CD4-positive, alpha-beta T cell treated with Interleukin-17A for 1 hour (primary cell): ENCODE measurements at regions not wholly inside any gene's neighbourhood (a gene's known extent, or its start where the extent isn't known, plus 50 kb on each side); places are given as distances from the start of the nearest gene placed in this dataset.
A peak's percentile ranks its signal among the peaks of the same experiment; 100 is the strongest.
"Not testable (repeated sequence)": the region's sequence is repeated elsewhere in the genome, so short reads cannot be mapped to it uniquely, and the experiment has no call there.

Experiments
- DNase-seq: peaks from one replicate; pipeline ENCODE4 v3.0.0-alpha.2; 2020

DNA sequence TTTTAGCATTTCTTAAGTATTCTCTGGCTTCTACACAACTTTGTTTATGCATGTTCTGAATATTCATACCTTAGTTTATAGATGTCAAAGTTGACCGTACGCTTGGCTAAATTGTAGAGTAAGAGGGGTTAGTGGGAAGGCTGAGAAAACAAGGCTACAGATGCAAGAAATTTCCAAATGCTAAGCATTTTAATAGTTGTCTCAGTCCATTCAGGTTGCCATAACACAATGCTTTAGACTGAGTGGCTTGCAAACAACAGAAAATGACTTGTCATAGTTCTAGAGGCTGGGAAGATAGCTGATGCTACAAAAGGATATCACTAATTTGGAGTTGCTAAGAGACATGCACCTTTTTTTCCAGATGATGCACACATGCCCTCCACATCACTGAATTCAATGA lies 53.0 kb upstream of the C1QTNF3 start:
- not testable (repeated sequence) for DNase-seq

DNA sequence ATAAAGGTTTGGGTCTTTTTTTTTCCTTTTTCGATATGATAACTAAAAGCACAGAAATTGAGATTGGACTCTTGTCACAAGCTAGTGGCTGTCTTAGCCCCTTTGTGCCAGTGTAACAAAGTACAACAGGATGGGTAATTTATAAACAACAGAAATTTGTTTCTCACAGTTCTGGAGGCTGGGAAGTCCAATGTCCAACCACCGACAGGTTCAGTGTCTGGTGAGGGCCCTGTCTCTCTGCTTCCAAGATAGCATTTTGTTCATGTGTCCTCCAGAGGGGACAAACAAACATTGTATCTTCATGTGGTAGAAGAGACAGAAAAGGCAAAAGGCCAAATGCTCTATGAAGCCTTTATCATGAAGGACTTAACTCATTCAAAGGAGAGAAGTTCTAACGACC lies 56.9 kb upstream of the C1QTNF3 start:
- not testable (repeated sequence) for DNase-seq

DNA sequence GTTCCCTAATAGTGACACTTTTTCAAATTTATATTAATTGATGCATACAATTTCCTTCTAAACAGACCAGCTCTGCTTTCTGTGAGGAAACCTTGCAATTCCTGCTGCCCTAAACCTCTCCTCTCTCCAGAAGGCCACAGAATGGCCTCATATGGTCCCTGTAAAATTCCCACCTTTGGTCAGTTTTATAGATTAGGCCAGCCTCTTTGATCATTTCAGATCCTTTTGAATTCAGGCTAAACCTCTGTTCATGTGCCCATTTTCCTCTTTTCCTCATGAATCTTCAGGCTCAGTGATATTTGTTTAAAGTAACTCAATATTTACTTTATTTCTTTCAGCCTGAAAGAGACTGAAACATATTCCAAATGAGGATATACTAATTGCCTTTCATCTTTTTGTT lies 58.6 kb upstream of the C1QTNF3 start:
- DNase-seq: not testable (repeated sequence)

DNA sequence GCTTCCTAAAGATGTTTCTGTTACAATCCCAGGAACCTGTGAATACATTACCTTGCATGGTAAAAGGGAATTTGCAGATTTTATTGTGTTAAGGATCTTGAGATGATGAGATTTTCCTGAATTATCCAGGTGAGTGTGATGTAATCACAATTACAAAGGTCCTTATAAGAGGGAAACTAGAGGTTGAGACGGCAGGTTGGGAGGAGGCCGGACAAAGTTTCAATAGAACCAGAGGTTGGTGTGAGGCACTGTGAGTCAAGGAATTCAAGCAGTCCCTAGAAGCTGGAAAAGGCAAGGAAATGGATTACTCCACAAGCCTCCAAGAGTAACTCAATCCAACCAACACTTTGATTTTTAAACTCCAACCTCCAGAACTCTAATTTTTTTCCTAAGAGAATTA lies 65.9 kb upstream of the C1QTNF3 start:
- not testable (repeated sequence) for DNase-seq

DNA sequence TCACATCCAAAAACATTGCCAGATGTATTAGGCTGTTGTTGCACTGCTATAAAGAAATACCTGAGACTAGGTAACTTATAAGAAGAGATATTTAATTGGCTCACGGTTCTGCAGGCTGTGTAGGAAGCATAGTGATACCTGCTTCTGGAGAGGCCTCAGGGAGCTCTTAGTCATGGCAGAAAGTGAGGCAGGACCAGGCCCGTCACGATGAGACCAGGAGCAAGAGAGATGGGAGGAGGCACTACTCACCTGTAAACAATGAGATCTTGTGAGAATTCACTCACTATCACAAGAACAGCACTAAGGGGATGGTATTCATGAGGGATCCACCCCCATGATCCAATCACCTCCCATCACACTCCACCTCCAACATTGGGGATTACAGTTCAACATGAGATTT lies 81.3 kb upstream of the C1QTNF3 start:
- DNase-seq: not testable (repeated sequence)

DNA sequence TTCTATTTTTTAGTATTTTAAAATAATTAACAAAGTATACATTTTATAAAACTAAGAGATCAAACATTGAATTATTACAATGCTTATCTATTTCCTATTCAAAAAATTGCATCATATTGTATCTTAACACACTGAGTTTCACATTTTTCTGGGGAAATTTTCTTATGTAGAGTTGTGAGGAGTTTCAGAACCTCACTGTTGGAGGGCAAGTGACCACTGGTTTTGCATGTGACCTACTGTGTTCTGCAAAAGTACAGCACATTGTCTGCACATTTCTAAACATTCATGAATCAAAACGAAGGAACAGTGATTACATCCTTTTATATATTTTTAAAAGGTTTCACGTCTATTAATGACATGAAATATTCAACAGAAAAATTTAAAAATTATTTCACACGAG lies 82.3 kb upstream of the C1QTNF3 start:
- not testable (repeated sequence) for DNase-seq

DNA sequence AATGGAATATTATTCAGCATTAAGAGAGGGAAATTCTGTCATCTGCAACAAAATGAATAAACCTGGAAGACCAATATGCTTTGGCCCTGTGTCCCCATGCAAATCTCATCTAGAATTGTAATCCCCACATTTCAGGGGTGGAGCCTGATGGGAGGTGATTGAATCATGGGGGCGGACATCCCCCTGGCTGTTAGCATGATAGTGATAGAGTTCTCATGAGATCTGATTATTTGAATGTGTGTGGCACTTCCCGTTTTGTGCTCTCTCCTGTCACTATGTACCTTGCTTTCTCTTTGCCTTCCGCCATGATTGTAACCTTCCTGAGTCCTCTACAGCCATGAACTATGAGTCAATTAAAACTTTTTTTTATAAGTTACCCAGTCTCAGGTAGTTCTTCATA lies 83.7 kb upstream of the C1QTNF3 start:
- DNase-seq: not testable (repeated sequence)

DNA sequence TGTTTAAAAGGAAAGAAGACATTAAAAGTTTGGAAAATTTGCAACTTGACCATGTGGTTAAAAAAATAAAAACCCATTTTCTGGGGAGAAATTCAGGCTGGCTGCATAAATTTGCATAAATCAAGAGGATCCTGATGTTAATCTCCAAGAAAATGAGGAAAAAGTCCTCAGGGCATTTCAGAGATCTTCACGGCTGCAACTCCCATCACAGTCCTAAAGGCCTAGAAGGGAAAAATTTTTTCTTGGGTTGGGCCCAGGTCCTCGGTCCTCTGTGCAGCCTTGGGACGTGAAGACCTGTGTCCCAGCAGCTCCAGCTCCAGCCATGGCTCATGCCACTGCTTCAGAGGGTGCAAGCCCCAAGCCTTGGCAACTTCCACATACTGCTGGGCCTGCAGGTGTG lies 84.8 kb upstream of the C1QTNF3 start:
- not testable (repeated sequence) for DNase-seq

DNA sequence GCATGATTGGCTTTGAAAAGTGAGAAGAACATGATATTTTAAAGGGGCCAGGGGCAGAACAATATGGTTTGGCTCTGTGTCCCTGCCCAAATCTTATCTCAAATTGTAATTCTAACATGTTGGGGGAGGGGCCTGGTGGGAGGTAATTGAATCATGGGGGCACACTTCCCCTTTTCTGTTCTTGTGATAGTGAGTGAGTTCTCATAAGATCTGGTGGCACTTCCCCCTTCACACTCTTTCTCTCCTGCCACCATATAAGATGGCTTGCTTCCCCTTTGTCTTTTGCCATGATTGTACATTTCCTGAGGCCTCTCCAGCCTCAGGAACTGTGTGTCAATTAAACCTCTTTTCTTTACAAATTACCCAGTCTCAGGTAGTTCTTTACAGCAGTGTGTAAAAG lies 85.9 kb upstream of the C1QTNF3 start:
- not testable (repeated sequence) for DNase-seq

DNA sequence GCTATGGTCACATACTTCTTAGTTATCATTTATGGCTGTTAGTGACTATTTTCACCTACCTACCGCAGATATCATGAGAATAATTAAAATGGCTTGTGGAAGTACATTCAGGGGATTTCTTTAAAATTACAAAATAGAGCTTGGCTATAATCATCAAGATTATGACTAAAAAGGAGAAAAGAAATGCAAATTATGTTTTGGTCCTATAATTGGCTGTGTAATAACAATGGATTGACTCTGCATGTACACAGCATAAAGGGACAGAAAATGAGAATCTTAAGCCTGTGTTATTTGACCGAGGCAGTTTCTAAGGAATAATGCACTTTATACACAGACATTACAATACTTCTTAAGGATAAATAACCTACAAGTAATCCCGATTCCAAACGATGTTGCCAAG lies 112.0 kb upstream of the C1QTNF3 start:
- not testable (repeated sequence) for DNase-seq

DNA sequence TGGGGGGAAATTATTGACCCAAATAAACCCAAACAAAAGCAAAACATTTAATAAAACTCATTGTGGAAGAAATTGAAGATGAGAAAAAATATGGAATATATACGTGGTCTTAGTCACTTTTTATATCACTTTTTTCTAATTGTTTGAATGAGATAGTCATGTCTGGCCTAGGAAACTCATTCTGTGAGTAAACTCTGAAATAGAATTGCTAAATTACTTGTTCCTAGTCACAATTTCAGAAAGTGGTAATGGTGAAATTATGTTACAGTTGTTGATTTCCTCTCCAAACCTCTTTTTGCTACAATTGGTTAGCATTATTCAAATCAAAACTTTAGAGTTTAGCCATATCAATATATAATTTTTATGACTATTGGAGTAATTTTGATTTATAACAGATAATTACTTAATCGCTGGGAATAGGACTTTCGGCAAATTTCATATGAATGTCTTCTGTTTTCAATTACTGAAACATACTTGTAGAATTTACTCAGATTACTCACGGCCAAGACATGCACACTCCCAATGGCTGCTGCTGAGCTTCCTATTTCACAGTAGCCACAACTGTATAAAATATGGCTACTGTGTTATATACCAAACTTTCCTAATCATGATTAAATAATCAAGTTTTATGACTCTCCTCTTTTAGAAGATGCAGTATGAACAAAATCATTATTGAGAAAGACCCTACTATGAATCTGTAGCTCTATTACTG lies 113.8 kb upstream of the C1QTNF3 start:
- DNase-seq: not testable (repeated sequence)

DNA sequence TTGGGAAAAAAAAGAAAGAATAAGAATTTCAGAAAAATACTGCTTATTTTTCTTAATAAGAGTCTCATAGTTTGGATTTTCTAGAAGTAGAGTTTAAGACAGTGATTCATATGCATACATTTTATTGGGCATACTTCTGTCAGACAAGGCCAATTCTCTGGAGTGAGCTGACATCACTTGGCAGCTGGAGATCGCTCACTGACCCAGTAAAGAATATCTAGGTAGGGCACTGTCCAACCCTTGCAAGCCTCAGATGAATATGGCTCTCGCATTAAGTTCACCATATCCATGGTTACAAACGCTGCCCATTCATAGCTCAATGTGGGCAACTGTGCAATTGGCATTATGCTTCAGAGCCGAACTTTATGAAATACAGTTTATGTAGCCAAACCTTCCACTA lies 117.9 kb upstream of the C1QTNF3 start:
- DNase-seq: not testable (repeated sequence)

DNA sequence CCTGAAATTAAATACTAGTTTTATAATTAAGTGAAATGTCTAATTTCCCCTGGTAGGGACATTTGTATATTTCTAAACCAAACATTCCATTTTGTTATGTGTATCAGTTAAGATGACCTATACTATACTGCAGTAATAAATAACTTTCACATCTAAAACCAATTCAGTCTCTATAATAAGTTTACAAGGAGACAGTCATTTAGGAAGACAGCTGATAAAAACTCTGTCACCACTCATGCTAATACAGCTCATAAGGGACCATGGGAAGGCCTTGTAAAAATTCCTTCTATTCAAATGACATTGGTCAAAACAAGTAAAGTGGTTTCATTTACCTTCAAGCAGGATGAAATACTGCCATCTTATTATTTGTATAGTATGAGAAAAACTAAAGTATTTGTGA lies 128.4 kb upstream of the C1QTNF3 start:
- not testable (repeated sequence) for DNase-seq

DNA sequence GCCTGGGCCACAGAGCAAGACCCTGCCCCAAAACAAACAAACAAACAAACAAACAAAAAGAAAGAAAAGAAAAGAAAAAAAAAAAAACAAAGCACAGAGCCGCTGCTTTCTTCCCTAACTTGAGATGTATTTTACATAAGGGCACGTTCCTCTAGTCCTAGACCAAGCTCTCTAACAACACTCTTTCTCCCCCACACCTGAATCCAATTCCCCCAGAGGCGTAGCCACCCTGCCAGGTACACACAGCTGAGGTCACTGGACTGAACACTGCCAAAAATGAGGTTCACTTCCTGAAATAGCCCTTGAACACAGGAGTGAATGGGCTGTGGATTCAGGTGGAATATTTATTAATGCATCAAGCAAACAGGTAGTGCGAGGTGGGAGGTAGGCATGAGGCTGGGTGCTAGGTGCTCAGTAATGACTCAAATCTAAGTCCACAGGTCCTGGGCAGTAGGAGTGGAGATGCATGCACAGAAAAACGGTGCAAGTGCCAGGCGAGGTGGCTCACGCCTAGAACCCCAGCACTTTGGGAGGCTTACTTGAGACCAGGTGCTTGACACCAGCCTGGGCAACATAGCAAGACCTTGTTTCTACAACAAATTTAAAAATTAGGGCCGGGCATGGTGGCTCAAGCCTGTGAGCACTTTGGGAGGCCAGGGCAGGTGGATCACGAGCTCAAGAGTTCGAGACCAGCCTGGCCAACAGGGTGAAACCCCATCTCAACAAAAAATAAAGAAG lies 136.6 kb upstream of the C1QTNF3 start:
- not testable (repeated sequence) for DNase-seq

DNA sequence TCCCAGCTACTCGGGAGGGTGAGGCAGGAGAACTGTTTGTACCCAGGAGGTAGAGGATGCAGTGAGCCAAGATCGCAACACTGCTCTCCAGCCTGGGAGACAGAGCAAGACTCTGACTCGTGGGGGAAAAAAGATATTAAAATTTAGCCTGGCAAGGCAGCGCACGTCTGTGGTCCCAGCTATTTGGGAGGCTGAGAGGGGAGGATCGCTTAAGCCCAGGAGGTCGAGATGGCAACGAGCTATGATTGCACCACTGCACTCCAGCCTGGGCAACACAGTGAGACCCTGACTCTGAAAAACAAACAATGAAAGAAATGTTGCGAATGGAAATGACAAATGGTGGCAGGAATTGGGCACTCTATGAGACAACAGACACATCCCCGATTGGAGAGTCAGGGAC lies 137.2 kb upstream of the C1QTNF3 start:
- DNase-seq: not testable (repeated sequence)

DNA sequence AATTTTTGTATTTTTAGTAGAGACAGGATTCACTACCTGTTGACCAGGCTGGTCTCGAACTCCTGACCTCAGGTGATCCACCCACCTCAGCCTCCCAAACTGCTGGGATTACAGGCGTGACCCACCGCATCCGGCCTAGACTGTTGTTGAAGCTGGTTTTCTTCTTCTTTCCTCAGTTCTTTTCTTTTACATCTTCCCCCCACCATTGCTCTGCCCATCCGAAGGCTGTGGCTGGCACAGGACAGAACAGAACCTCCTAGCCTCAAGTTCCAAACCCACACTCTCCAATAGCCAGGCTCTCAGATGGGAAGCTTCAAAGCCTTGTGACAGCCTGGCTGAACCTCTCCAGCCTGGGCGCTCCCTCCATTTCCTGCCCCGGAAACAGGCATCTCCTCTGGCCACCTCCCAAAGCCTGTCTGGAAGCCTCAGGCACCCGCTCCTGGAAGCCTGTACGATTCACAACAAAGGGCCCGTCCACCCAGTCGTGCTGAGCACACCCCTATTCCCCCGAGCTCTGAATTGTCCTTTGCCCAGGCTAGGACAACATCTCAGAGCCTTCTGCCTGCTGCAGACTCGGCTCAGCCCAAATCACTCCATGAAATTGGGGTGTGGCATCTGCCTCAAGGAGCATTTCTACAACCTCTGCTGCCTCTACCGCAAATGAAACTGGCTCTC lies 138.1 kb upstream of the C1QTNF3 start:
- not testable (repeated sequence) for DNase-seq

DNA sequence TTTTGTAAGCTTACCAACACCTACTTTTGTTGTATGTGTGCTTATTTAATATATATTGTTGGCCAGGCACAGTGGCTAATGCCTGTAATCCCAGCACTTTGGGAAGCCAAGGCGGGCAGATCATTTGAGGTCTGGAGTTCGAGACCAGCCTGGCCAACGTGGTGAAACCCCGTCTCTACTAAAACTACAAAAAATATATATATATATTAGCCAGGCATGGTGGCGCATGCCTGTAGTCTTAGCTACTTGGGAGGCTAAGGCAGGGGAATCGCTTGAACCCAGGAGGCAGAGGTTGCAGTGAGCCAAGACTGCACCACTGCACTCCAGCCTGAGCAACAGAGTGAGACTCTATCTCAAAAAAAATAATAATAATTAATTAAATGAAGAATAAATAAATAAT lies 142.0 kb upstream of the C1QTNF3 start:
- DNase-seq: not testable (repeated sequence)

DNA sequence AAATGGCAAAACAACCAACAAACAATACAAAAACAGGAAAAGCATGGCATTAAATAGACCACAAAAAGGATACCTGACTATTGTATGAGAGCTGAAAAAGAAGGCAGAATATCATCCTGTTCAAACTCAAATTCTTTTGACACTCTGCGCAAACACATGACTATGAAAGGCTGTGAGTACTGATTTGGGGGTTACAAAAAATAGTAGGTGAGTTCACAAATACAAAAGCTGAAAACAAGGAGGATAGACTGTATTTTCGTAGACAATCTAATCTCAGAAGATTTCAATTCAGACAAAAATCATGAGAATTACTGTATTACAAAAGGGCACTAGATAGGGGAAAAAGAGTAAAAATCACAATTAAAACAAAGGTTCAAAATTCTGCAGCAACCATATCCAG lies 142.6 kb upstream of the C1QTNF3 start:
- peak; percentile 2 for DNase-seq

DNA sequence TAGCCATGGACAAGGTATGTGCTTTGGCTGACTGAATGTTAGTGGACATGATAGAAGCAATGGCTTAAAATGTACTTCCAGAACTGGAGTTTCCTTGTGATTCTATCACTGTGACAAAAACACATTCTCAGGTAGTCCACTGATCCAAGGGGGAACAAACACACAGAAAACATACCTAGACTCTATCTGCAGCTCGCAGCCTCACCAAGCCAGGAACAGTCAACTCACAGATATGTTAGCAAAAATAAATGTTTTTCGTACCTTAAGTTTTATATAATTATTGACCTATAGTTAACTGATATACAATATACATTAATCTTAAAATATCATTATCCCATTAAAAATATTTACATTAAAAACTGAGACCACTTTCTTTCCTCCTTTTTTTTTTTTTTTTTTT lies 143.1 kb upstream of the C1QTNF3 start:
- DNase-seq: peak; percentile 14

DNA sequence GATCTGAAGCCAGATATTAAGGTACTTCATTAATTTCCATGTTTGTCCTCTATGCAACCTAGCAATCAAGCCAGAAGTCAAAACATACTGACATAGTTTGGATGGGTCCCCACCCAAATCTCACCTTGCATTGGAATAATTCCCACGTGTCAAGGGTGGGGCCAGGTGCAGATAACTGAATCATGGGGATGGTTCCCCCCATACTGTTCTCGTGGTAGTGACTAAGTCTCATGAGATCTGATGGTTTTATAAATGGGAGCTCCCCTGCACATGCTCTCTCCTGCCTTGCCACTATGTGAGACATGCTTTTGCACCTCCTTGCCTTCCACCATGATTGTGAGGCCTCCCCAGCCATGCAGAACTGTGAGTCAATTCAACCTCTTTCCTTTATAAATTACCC lies 143.9 kb upstream of the C1QTNF3 start:
- DNase-seq: peak; percentile 6

DNA sequence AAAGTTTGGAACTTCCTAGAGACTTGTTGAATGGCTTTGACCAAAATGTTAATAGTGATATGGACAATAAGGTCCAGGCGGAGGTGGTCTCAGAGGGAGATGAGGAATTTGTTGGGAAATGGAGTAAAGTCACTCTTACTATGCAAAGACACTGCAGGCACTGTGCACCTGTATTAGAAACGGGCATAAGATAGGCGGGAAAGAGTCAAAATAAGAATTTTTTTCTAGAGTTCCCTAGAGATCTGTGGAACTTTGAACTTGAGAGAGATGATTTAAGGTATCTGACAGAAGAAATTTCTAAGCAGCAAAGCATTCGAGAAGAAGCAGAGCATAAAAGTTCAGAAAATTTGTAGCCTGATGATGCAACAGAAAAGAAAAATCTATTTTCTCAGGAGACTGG lies 144.4 kb upstream of the C1QTNF3 start:
- DNase-seq: peak; percentile 7

DNA sequence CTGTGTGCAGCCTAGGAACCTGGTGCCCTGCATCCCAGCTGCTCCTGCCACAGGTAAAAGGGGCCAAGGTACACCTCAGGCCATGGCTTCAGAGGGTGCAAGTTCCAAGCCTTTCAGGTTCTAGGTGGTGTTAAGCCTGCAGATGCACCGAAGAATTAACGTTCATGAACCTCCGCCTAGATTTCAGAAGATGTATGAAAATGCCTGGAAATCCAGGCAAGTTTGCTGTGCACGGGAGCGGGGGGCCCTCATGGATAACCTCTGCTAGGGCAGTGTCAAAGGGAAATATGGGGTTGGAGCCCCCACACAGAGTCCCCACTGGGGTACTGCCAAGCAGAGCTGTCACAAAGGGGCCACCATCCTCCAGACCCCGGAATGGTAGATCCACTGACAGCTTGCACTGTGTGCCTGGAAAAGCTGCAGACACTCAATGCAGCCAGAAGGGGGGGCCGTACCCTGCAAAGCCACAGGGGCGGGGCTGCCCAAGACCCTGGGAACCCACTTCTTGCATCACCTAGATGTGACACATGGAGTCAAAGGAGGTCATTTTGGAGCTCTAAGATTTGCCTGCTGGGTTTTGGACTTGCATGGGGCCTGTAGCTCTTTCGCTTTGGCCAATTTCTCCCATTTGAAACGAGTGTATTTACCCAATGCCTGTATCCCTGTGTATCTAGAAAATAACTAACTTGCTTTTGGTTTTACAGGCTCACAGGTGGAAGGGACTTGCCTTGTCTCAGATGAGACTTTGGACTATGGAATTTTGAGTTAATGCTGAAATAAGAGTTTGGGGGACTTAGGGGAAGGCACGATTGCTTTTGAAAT lies 145.2 kb upstream of the C1QTNF3 start:
- peak; percentile 61 for DNase-seq

DNA sequence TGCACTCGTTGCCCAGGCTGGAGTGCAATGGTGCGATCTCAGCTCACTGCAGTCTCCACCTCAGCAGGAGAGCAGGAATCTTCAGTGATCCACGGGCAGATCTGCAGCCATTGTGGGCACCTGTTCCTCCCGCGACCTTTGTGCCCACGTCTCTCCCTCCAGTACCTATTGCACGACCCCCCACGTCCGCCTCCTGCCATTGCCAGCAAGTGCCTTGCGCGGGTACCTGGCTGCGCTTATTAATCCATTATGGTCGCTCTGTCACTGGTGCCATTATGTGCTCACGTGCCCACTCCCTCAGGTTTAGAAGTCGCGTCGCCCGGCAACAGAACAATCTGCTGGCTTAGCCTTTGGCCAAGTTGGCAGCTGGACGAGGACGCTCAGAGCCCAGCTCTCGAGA lies 146.2 kb upstream of the C1QTNF3 start:
- peak; percentile 7 for DNase-seq
